ENCODE measurements at regions not wholly inside any gene's neighbourhood (a gene's known extent, or its start where the extent isn't known, plus 50 kb on each side); places are given as distances from the start of the nearest gene placed in this dataset.

DNA sequence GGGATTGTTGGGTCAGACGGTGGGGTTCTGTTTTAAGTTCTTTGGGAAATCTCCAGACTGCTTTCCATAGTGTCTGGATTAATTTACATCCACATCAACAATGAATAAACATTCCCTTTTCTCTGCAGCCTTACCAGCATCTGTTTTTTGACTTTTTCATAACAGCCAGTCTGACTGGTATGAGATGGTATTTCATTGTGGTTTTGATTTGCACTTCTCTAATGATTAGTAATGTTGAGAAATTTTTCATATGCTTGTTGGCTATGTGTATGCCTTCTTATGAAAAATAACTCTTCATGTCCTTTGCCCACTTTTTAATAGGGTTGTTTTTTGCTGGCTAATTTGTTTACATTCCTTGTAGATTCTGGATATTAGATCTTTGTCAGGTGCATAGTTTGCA lies 140.8 kb upstream of the CNTN1 start:
- TF ChIP-seq, protein P1, sequence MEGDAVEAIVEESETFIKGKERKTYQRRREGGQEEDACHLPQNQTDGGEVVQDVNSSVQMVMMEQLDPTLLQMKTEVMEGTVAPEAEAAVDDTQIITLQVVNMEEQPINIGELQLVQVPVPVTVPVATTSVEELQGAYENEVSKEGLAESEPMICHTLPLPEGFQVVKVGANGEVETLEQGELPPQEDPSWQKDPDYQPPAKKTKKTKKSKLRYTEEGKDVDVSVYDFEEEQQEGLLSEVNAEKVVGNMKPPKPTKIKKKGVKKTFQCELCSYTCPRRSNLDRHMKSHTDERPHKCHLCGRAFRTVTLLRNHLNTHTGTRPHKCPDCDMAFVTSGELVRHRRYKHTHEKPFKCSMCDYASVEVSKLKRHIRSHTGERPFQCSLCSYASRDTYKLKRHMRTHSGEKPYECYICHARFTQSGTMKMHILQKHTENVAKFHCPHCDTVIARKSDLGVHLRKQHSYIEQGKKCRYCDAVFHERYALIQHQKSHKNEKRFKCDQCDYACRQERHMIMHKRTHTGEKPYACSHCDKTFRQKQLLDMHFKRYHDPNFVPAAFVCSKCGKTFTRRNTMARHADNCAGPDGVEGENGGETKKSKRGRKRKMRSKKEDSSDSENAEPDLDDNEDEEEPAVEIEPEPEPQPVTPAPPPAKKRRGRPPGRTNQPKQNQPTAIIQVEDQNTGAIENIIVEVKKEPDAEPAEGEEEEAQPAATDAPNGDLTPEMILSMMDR (IDR thresholded peaks at IDR 0.05; ENCODE audit: control insufficient read depth, extremely low read depth, insufficient read depth) = no peak
- no peak for DNase-seq (ENCODE audit: low read depth)
- no peak overlapping the region for H3K4me3 ChIP-seq (ENCODE audit: low read depth, low read length)

DNA sequence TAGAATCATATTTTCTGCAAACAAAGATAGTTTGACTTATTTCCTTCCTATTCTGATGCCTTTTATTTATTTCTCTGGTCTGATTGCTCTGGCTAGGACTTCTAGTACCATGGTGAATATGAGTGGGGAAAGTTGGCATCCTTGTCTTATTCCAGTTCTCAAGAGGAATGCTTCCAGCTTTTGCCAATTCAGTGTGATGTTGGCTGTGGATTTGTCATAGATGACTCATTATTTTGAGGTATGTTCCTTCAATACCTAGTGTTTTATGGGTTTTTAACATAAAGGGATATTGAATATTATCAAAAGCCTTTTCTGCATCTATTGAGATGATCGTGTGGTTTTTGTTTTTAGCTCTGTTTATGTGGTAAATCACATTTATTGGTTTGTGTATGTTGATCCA lies 139.4 kb upstream of the CNTN1 start:
- no peak for DNase-seq (ENCODE audit: low read depth)
- TF ChIP-seq, protein P1 (IDR thresholded peaks at IDR 0.05; ENCODE audit: control insufficient read depth, extremely low read depth, insufficient read depth) = no peak
- H3K4me3 ChIP-seq (ENCODE audit: low read depth, low read length) = no peak overlapping the region

DNA sequence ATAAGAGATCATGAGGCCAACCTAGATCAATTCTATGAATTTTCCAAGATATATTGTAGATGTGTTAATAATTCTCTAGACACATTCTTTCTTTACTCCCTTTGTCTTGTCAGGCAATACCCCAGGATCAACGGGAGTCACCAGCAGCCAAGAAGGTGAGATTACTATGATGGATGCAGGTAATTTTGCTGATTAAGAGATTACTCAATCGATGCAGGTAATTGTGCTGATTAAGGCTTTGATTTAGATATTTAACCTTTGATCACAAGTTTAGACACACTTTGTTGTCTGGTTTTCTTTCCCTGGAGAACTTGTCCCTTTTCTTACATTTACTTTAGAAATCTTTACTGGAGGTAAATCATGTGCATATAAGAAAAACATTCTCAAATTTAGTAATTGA lies 134.3 kb upstream of the CNTN1 start:
- TF ChIP-seq, protein P1 (IDR thresholded peaks at IDR 0.05; ENCODE audit: control insufficient read depth, extremely low read depth, insufficient read depth) = no peak
- no peak for DNase-seq (ENCODE audit: low read depth)
- H3K4me3 ChIP-seq (ENCODE audit: low read depth, low read length) = no peak overlapping the region

DNA sequence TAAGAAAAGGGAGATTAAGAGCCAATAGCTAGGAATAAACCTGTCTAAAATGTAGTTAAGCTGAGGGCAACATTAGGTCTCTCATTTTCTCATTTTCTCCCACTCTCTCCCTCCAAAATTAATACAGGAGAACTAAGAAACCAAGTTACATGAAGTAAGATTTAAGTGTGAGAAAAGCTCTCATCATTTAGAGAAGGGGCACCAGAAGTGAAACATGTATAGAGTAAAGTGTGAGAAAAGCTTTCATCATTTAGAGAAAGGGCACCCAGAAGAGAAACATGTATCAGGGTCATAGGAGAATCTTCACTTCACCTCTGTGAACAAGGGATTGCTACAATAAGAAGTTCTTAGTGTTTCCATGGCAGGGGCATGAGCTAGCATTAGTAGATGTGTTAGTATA lies 132.4 kb upstream of the CNTN1 start:
- TF ChIP-seq, protein P1 (IDR thresholded peaks at IDR 0.05; ENCODE audit: control insufficient read depth, extremely low read depth, insufficient read depth) = no peak
- DNase-seq (ENCODE audit: low read depth) = no peak
- H3K4me3 ChIP-seq (ENCODE audit: low read depth, low read length) = no peak overlapping the region

DNA sequence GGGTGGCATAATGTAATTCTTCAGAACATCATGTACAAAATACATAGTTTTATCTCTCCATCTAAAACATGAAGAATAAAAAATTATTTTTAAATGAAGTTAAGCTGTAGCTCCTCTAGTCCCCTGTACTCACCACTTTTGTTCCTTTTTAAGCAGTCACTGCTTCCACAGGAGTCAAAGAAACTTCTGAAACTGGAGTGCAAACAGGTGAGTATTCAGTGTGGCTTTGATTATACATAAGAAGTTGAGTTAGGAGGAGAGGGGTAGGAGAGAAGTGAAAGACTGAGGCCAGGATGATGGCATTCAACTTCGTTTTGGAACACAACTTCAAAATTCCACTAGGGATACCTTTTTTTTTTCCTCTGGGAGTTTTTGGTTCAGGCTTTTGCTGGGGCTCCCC lies 131.4 kb upstream of the CNTN1 start:
- no peak overlapping the region for H3K4me3 ChIP-seq (ENCODE audit: low read depth, low read length)
- DNase-seq (ENCODE audit: low read depth) = no peak

DNA sequence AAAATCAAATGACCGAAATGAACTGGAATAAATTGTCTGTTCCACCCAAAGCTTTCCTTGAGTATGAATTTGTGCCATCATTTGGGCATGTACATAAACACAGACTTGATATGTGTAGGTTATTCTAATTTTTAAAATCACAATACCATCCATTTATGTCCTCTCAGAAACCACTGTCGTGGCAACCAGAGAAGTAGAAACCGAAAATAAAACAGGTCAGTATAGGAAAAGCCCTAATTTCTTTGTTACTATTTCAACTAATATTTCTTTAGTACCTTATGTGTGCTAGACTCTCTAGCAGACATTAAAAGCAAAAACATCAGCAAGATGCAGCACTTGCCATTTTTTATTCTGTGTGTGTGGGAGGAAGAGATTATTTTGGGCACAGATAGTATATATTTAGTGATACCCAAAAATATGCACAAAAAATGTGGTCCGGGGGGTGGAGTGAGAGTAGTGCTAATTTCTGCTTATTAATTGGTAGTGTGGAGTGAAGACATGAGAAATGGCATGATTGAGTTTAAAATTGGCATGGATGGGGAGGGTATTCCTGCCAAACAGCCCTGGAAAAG lies 130.8 kb upstream of the CNTN1 start:
- TF ChIP-seq, protein P1 (IDR thresholded peaks at IDR 0.05; ENCODE audit: control insufficient read depth, extremely low read depth, insufficient read depth) = no peak
- DNase-seq (ENCODE audit: low read depth) = no peak
- H3K4me3 ChIP-seq (ENCODE audit: low read depth, low read length) = no peak overlapping the region

More for the DNA sequence above, 131.4 kb upstream of the CNTN1 start:
- TF ChIP-seq, protein P1 (IDR thresholded peaks at IDR 0.05; ENCODE audit: control insufficient read depth, extremely low read depth, insufficient read depth) = no peak

DNA sequence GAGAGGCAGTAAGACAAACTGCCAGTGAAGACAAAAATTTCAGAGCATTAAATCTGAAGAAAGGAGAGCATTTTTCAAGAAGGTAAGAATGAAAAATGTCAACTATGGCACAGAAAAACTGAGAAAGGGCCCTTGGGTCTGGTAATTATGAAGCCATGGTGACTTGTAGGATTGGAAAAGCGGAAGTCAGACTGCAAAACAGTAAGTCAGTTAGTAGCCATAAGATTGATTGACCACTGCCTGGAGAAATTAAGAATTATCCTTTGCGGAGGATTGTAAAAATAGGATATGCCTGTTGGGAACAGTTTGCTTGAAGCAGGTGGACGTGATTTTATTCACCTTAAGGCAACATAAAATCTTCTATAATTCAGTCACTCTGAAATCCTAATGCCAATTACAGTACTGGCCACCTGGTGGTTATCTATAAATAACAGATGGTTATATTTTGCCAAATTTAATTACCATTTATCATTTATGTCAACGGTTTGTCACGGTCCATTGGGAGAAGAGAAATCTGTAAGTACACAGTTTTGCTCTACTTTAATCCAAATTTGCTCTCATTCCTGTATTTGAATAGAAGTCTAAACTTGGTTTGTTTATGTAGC lies 127.1 kb upstream of the CNTN1 start:
- no peak for DNase-seq (ENCODE audit: low read depth)
- TF ChIP-seq, protein P1 (IDR thresholded peaks at IDR 0.05; ENCODE audit: control insufficient read depth, extremely low read depth, insufficient read depth) = no peak
- H3K4me3 ChIP-seq (ENCODE audit: low read depth, low read length) = no peak overlapping the region
